ES-I3 (cell line): ENCODE measurements at regions not wholly inside any gene's neighbourhood (a gene's known extent, or its start where the extent isn't known, plus 50 kb on each side); places are given as distances from the start of the nearest gene placed in this dataset.
"Not testable (repeated sequence)": the region's sequence is repeated elsewhere in the genome, so short reads cannot be mapped to it uniquely, and the experiment has no call there.

Experiments
- H3K36me3 ChIP-seq: 2 replicates; pipeline ENCODE4 v1.6.1; 2013; ENCODE audit warnings: mild to moderate bottlenecking, low read length, control low read depth, moderate library complexity; ENCODE audit not compliant: insufficient read depth
- H3K4me1 ChIP-seq: 2 replicates; pipeline ENCODE4 v1.6.1; 2013; ENCODE audit warnings: mild to moderate bottlenecking, control low read depth, low read length; ENCODE audit not compliant: insufficient read depth
- H3K9ac ChIP-seq: 2 replicates; pipeline ENCODE4 v1.6.1; 2013; ENCODE audit warnings: low read depth, mild to moderate bottlenecking, low read length, moderate library complexity
- H3K9me3 ChIP-seq: 2 replicates; pipeline ENCODE4 v1.6.1; 2013; ENCODE audit warnings: mild to moderate bottlenecking, low read length, moderate library complexity; ENCODE audit not compliant: control insufficient read depth, insufficient read depth

- Histone ChIP-seq H3K9ac (no peak overlapping the region), H3K36me3 (no peaks in the 10 kb centered on the region), H3K4me1 (peaks cover 24% of the 10 kb centered on the region; the same call in 1 of the 2 replicates), H3K9me3 (0 out of 2 replicates have a peak, but pooled peaks cover under 1% of the 10 kb centered on the region)
These were observed 187.0 kb downstream of the SEC14L1 start for GRCh38 chr17:77327566-77328464.

- peaks cover 12% of the 10 kb centered on the region; the same call in 1 of the 2 replicates for H3K4me1 ChIP-seq
- no peak overlapping the region for H3K9ac ChIP-seq
- peaks cover 5% of the 10 kb centered on the region; the same call in 1 of the 2 replicates for H3K9me3 ChIP-seq
- no peaks in the 10 kb centered on the region for H3K36me3 ChIP-seq
These were observed 188.3 kb downstream of the SEC14L1 start for GRCh38 chr17:77328823-77329740.

- Histone ChIP-seq H3K4me1 (peaks cover 7% of the 10 kb centered on the region; the same call in 1 of the 2 replicates), H3K9me3 (peaks cover 5% of the 10 kb centered on the region; the same call in 1 of the 2 replicates), H3K36me3 (no peaks in the 10 kb centered on the region), H3K9ac (no peak overlapping the region)
These were observed 189.2 kb downstream of the SEC14L1 start for GRCh38 chr17:77329741-77330531.

GRCh38 chr17:77330602-77331081 is 189.9 kb downstream of the SEC14L1 start:
- H3K36me3 ChIP-seq: no peaks in the 10 kb centered on the region

GRCh38 chr17:77331301-77331864 is 190.6 kb downstream of the SEC14L1 start:
- H3K9ac ChIP-seq: peak overlapping the region; percentile 11; the same call in 1 of the 2 replicates
- no peaks in the 10 kb centered on the region for H3K36me3 ChIP-seq
- H3K9me3 ChIP-seq: peaks cover 5% of the 10 kb centered on the region; the same call in 1 of the 2 replicates
- H3K4me1 ChIP-seq: no peaks in the 10 kb centered on the region; the same call in 1 of the 2 replicates

More at GRCh38 chr17:77330602-77331081, 189.9 kb downstream of the SEC14L1 start:
- Histone ChIP-seq H3K9me3 (peaks cover 5% of the 10 kb centered on the region; the same call in 1 of the 2 replicates), H3K9ac (no peak overlapping the region), H3K4me1 (peaks cover under 1% of the 10 kb centered on the region; the same call in 1 of the 2 replicates)

- Histone ChIP-seq H3K4me1 (no peaks in the 10 kb centered on the region; the same call in 1 of the 2 replicates), H3K9ac (no peak overlapping the region)
These were observed 191.5 kb downstream of the SEC14L1 start for GRCh38 chr17:77332034-77332971.

GRCh38 chr17:77332981-77333685 is 192.4 kb downstream of the SEC14L1 start:
- Histone ChIP-seq H3K36me3 (no peaks in the 10 kb centered on the region), H3K4me1 (no peaks in the 10 kb centered on the region; the same call in 1 of the 2 replicates), H3K9me3 (peaks cover 5% of the 10 kb centered on the region; the same call in 1 of the 2 replicates), H3K9ac (no peak overlapping the region)

More at GRCh38 chr17:77332034-77332971, 191.5 kb downstream of the SEC14L1 start:
- Histone ChIP-seq H3K9me3 (peaks cover 5% of the 10 kb centered on the region; the same call in 1 of the 2 replicates), H3K36me3 (no peaks in the 10 kb centered on the region)

GRCh38 chr17:77337150-77337549 is 196.4 kb downstream of the SEC14L1 start:
- H3K9me3 ChIP-seq: peaks cover 5% of the 10 kb centered on the region; the same call in 1 of the 2 replicates
- no peaks in the 10 kb centered on the region for H3K36me3 ChIP-seq
- no peak overlapping the region for H3K9ac ChIP-seq
- H3K4me1 ChIP-seq: no peaks in the 10 kb centered on the region

GRCh38 chr17:77341069-77341541 is 200.3 kb downstream of the SEC14L1 start:
- Histone ChIP-seq H3K36me3 (no peaks in the 10 kb centered on the region), H3K4me1 (no peaks in the 10 kb centered on the region), H3K9ac (no peak overlapping the region), H3K9me3 (peaks cover 10% of the 10 kb centered on the region)

GRCh38 chr17:77342656-77342990 is 201.9 kb downstream of the SEC14L1 start:
- not testable (repeated sequence) for H3K4me1 ChIP-seq, H3K9ac ChIP-seq, H3K36me3 ChIP-seq
- peaks cover 10% of the 10 kb centered on the region for H3K9me3 ChIP-seq

GRCh38 chr17:77343031-77343800 is 202.4 kb downstream of the SEC14L1 start:
- peaks cover 10% of the 10 kb centered on the region for H3K9me3 ChIP-seq
- H3K36me3 ChIP-seq: no peaks in the 10 kb centered on the region
- H3K9ac ChIP-seq: no peak overlapping the region
- H3K4me1 ChIP-seq: no peaks in the 10 kb centered on the region
